T-cell (primary cell): ENCODE measurements at regions not wholly inside any gene's neighbourhood (a gene's known extent, or its start where the extent isn't known, plus 50 kb on each side); places are given as distances from the start of the nearest gene placed in this dataset.

Source experiments
- ATAC-seq, 4 experiments: fragments of 200-7000 bp in 3 of 4; fragments of 150-1000 bp in 1 of 4; cut with Tn5 transposase; replicated peaks in 1 of 4; 1 replicate in 3 of 4; 2 replicates in 1 of 4; pipeline ENCODE4 v1.10.0; 2021; ENCODE audit warnings: moderate library complexity in 3 of 4, mild to moderate bottlenecking in 2 of 4, moderate number of reproducible peaks in 1 of 4
- CTCF ChIA-PET, 2 donors: fragments of 300-600 bp; sonication (Branson Sonifier 250); formaldehyde crosslinking; loops; one replicate each; lab custom pipeline; 2022; ENCODE audit warnings: antibody characterized with exemption in 2 of 2; lab: Charles Lee
- POLR2A ChIA-PET, 2 donors: fragments of 300-600 bp; sonication (Branson Sonifier 250); formaldehyde crosslinking; loops; one replicate each; lab custom pipeline; 2022; ENCODE audit warnings: antibody characterized with exemption in 2 of 2; lab: Charles Lee
- DNase-seq, 35 experiments: peaks; one replicate each; pipeline versions ENCODE4 v3.0.0 to v3.0.0-alpha.2; 2013 to 2023
- H3K27ac ChIP-seq: one replicate; pipeline ENCODE4 v1.5.1; 2013; ENCODE audit warnings: low read length
- H3K27me3 ChIP-seq, 2 experiments: replicated peaks in 1 of 2; 1 replicate in 1 of 2; 2 replicates in 1 of 2; pipeline versions ENCODE4 v1.6.1 to v1.7.0; 2013; ENCODE audit warnings: low read length in 1 of 2, mixed read lengths in 1 of 2; ENCODE audit not compliant: control insufficient read depth in 2 of 2, insufficient read depth in 2 of 2; ENCODE audit errors: extremely low read depth in 1 of 2
- H3K36me3 ChIP-seq, 2 donors: 1 replicate in 1 of 2; 2 replicates in 1 of 2; pipeline versions ENCODE4 v1.6.1 to v1.7.0; 2013; ENCODE audit warnings: low read length in 1 of 2; ENCODE audit not compliant: control insufficient read depth in 2 of 2, insufficient read depth in 1 of 2; ENCODE audit errors: extremely low read depth in 1 of 2
- H3K4me1 ChIP-seq, 2 experiments: 1 replicate in 1 of 2; 2 replicates in 1 of 2; pipeline versions ENCODE4 v1.6.1 to v1.7.0; 2013; ENCODE audit warnings: low read length in 2 of 2, mixed read lengths in 1 of 2; ENCODE audit not compliant: insufficient read depth in 2 of 2, control insufficient read depth in 1 of 2; ENCODE audit errors: extremely low read depth in 1 of 2
- H3K4me3 ChIP-seq, 2 donors: 1 replicate in 1 of 2; 2 replicates in 1 of 2; pipeline versions ENCODE4 v1.5.1 to v1.7.0; 2013; ENCODE audit warnings: mild to moderate bottlenecking in 2 of 2, low read length in 1 of 2, moderate library complexity in 1 of 2; ENCODE audit not compliant: control insufficient read depth in 1 of 2; ENCODE audit errors: extremely low read depth in 1 of 2
- H3K9me3 ChIP-seq: 2 replicates; pipeline ENCODE4 v1.7.0; 2013
- H3K27ac Mint-ChIP-seq, 2 donors: one replicate each; pipeline ENCODE4 v1.8.0; 2020 to 2021; ENCODE audit warnings: mild to moderate bottlenecking in 2 of 2, mixed read lengths in 2 of 2
- H3K27me3 Mint-ChIP-seq, 2 donors: one replicate each; pipeline ENCODE4 v1.8.0; 2021 to 2022; ENCODE audit warnings: mixed read lengths in 2 of 2
- H3K36me3 Mint-ChIP-seq: one replicate; pipeline ENCODE4 v1.8.0; 2021; ENCODE audit warnings: mixed read lengths
- H3K4me1 Mint-ChIP-seq, 3 donors: one replicate each; pipeline ENCODE4 v1.8.0; 2020 to 2022; ENCODE audit warnings: mixed read lengths in 3 of 3, mild to moderate bottlenecking in 1 of 3
- H3K4me3 Mint-ChIP-seq, 3 donors: one replicate each; pipeline ENCODE4 v1.8.0; 2020 to 2022; ENCODE audit warnings: mild to moderate bottlenecking in 3 of 3, mixed read lengths in 3 of 3, moderate library complexity in 3 of 3
- H3K9me3 Mint-ChIP-seq, 3 donors: one replicate each; pipeline ENCODE4 v1.8.0; 2020 to 2022; ENCODE audit warnings: mixed read lengths in 3 of 3
- WGBS: methylation state at CpG from one replicate; pipeline ENCODE4 v1.1.5; 2013; ENCODE audit warnings: missing lambda C conversion rate; ENCODE audit not compliant: insufficient coverage; 5-methylcytosine and 5-hydroxymethylcytosine counted together

DNA sequence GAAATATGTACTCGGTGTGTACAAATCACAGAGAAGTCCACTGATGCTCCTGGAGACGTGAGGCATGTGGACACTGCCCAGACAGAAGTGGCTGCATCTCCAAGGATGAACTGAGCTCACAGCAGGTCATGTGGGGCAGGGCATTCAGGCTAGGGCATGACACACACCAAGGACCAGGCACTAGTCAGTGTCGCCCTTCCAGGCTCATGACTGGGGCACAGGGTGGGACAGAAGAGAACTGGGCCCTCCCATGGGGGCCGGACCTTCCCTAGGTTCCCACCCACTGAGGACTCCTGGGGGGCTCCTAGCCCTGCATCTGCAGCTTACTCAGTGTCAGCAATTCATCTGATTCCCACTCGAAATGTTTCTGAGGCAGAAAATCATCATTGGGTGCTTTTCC, 256.8 kb upstream of the IRX4 start:
- Histone ChIP-seq H3K27ac (no peak overlapping the region), H3K36me3 (no peaks in the 10 kb centered on the region), H3K4me1 (no peaks in the 10 kb centered on the region), H3K27me3 (peaks cover 0 to 24% of the 10 kb centered on the region in 2 experiments), H3K9me3 (no peaks in the 10 kb centered on the region), H3K4me3 (no peak overlapping the region)
- ATAC-seq: no peak
- CTCF ChIA-PET: no interaction called here
- Mint-ChIP-seq H3K4me3 (no peak overlapping the region), H3K27me3 (peaks cover 19 to 32% of the 10 kb centered on the region in 2 donors), H3K4me1 (no peaks in the 10 kb centered on the region), H3K36me3 (no peaks in the 10 kb centered on the region), H3K27ac (no peak overlapping the region), H3K9me3 (no peaks in the 10 kb centered on the region)
- 69% methylated on average over 5 of the region's 5 CpGs for WGBS
- no peak for DNase-seq
- POLR2A ChIA-PET: no interaction called here

DNA sequence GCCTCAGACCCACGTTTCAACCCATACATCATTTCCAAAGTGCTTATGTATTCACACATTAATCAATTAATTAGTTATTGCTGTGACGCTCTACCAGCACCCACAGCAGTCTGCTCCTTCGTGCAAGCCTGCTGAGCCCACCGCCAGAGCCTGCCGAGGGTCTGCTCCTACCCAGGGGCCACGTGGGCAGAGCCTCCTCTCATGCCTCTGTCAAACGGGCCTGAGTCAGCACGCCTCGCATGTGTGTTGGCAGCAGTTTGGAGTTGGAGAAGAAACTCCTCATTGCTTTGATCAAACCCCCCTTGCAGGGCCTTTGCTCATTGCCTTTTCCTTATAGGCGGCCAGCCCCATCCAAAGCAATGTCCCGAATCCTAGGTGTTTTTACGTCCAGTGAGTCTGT, 256.2 kb upstream of the IRX4 start:
- H3K27me3 Mint-ChIP-seq: peaks cover 19 to 32% of the 10 kb centered on the region in 2 donors
- no peaks in the 10 kb centered on the region for H3K4me1 ChIP-seq
- no peaks in the 10 kb centered on the region for H3K36me3 Mint-ChIP-seq
- H3K4me3 Mint-ChIP-seq: no peak overlapping the region
- no peaks in the 10 kb centered on the region for H3K36me3 ChIP-seq
- no peaks in the 10 kb centered on the region for H3K4me1 Mint-ChIP-seq
- no peaks in the 10 kb centered on the region for H3K9me3 ChIP-seq
- CTCF ChIA-PET: no interaction called here
- no peak for ATAC-seq
- WGBS: 96% methylated on average over 4 of the region's 12 CpGs
- H3K27me3 ChIP-seq: peaks cover 0 to 24% of the 10 kb centered on the region in 2 experiments
- H3K9me3 Mint-ChIP-seq: no peaks in the 10 kb centered on the region
- POLR2A ChIA-PET: no interaction called here
- no peak for DNase-seq
- H3K27ac Mint-ChIP-seq: no peak overlapping the region
- no peak overlapping the region for H3K4me3 ChIP-seq
- H3K27ac ChIP-seq: no peak overlapping the region

DNA sequence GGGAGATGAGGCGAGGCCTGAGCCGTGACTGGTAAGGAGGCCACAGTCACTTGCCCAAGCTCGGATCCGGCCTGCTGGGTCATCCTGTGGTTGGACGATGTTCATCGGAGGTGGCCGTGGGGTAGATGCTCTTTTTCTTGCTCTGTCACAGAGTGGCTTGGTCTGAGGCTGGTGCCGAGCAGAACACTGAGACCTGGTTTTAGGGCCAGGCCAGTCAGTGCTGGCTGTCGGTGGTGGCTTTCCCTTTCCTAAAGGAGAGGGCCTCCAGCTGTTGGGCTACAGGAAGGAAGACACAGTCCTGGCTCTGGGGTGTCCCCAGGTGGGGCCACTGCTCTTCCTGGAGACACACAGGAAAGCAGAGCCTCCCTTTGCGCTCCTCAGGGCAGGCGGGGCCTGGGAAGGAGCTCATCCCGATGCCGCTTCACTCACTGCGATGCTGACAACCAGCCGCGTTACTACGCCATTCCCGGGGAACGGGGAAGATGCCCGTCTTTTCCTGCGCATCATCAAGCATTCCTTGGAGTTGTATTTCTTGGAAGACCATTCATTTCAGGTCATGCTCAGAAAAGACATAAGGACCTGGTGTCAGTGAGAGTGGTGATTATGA, 254.8 kb upstream of the IRX4 start:
- Histone ChIP-seq H3K4me1 (no peaks in the 10 kb centered on the region), H3K27ac (no peak overlapping the region), H3K36me3 (no peaks in the 10 kb centered on the region), H3K9me3 (no peaks in the 10 kb centered on the region), H3K4me3 (no peak overlapping the region), H3K27me3 (peaks cover 0 to 24% of the 10 kb centered on the region in 2 experiments)
- POLR2A ChIA-PET: no interaction called here
- Mint-ChIP-seq H3K27ac (no peak overlapping the region), H3K27me3 (peaks cover 19 to 32% of the 10 kb centered on the region in 2 donors), H3K4me3 (no peak overlapping the region), H3K9me3 (no peaks in the 10 kb centered on the region), H3K4me1 (no peaks in the 10 kb centered on the region), H3K36me3 (no peaks in the 10 kb centered on the region)
- DNase-seq (no peak), ATAC-seq (no peak)
- WGBS: 92% methylated on average over 18 of the region's 21 CpGs
- CTCF ChIA-PET: no interaction called here

DNA sequence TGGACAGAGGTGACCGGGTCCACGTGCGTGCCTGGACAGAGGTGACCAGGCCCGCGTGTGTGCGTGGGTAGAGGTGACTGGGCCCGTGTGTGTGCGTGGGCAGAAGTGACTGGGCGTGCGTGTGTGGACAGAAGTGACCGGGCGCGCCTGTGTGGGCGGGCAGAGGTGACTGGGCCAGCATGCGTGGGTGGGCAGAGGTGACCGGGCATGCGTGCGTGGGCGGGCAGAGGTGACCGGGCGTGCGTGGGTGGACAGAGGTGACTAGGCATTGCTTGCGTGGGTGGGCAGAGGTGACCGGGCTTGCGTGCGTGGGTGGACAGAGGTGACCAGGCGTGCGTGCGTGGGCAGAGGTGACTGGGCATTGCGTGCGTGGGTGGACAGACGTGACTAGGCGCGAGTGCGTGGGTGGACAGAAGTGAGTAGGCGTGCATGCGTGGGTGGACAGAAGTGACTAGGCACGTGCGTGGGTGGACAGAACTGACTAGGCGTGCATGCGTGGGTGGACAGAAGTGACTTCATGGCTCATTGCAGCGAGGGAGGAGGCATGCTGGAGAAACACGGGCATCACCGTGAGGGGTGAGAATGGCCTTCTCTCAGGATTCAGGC, 254.1 kb upstream of the IRX4 start:
- ChIA-PET CTCF (no interaction called here), POLR2A (no interaction called here)
- no peaks in the 10 kb centered on the region for H3K9me3 ChIP-seq
- no peak overlapping the region for H3K27ac Mint-ChIP-seq
- H3K4me3 Mint-ChIP-seq: no peak overlapping the region
- H3K9me3 Mint-ChIP-seq: no peaks in the 10 kb centered on the region
- H3K4me3 ChIP-seq: no peak overlapping the region
- no peaks in the 10 kb centered on the region for H3K36me3 Mint-ChIP-seq
- WGBS: 81% methylated on average over 44 of the region's 44 CpGs
- no peak for DNase-seq
- no peaks in the 10 kb centered on the region for H3K4me1 Mint-ChIP-seq
- H3K27ac ChIP-seq: no peak overlapping the region
- ATAC-seq: no peak
- H3K4me1 ChIP-seq: no peaks in the 10 kb centered on the region
- H3K36me3 ChIP-seq: no peaks in the 10 kb centered on the region
- peaks cover 19 to 25% of the 10 kb centered on the region in 2 donors for H3K27me3 Mint-ChIP-seq
- peaks cover 0 to 23% of the 10 kb centered on the region in 2 experiments for H3K27me3 ChIP-seq

DNA sequence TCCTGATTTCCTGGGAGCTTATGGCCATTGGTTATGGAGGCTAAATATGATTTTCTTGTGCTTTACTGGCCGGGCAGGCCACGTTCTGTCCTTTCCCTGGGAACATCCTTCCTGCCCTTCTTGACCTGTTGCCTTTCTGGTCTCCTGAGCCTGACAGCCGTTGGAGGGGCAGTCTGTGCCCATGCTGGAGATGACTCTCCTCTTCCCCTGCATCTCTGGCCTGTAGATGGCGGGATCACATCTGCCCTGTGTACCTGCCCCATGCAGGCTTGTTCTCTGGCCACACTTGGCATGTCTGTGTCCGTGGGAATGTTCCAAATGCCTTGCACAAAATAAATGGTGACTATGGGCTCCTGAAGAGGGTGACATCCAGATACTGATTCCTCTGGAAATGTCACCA, 253.1 kb upstream of the IRX4 start:
- no peak overlapping the region for H3K27ac Mint-ChIP-seq
- H3K9me3 Mint-ChIP-seq: no peaks in the 10 kb centered on the region
- H3K27ac ChIP-seq: no peak overlapping the region
- H3K4me3 Mint-ChIP-seq: no peak overlapping the region
- H3K36me3 Mint-ChIP-seq: no peaks in the 10 kb centered on the region
- ChIA-PET CTCF (no interaction called here), POLR2A (no interaction called here)
- no peaks in the 10 kb centered on the region for H3K36me3 ChIP-seq
- 62% methylated on average over 4 of the region's 5 CpGs for WGBS
- H3K9me3 ChIP-seq: no peaks in the 10 kb centered on the region
- H3K4me1 ChIP-seq: no peaks in the 10 kb centered on the region
- H3K4me1 Mint-ChIP-seq: no peaks in the 10 kb centered on the region
- DNase-seq (no peak), ATAC-seq (no peak)
- peaks cover 16 to 25% of the 10 kb centered on the region in 2 donors for H3K27me3 Mint-ChIP-seq
- H3K27me3 ChIP-seq: peaks cover 0 to 16% of the 10 kb centered on the region in 2 experiments
- H3K4me3 ChIP-seq: no peak overlapping the region

DNA sequence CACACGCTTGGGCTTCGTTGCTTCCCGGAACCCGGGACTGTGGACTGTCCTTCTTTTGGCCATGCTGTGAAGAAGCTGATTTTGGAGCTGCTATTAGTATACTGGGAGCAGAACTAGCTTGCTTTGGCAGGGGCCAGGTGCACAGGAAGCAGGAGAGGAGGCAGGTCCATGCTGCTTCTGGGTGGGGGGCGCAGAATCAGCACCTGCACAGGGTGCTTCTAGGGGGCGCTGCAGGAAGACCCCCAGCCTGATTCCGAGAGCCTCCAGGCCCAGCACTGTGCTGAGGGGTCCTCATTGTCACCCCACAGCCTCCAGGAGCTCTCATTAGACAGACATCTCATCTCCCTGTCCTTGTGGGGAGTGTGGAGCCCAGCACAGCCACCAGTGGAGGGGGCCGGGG, 252.6 kb upstream of the IRX4 start:
- H3K4me1 ChIP-seq: no peaks in the 10 kb centered on the region
- H3K36me3 ChIP-seq: no peaks in the 10 kb centered on the region
- H3K4me3 ChIP-seq: no peak overlapping the region
- Mint-ChIP-seq H3K4me1 (no peaks in the 10 kb centered on the region), H3K36me3 (no peaks in the 10 kb centered on the region), H3K4me3 (no peak overlapping the region), H3K27ac (no peak overlapping the region), H3K27me3 (peaks cover 12 to 22% of the 10 kb centered on the region in 2 donors), H3K9me3 (no peaks in the 10 kb centered on the region)
- DNase-seq (no peak), ATAC-seq (no peak)
- H3K27ac ChIP-seq: no peak overlapping the region
- WGBS: 90% methylated on average over 5 of the region's 8 CpGs
- no peaks in the 10 kb centered on the region for H3K9me3 ChIP-seq
- ChIA-PET CTCF (no interaction called here), POLR2A (no interaction called here)
- H3K27me3 ChIP-seq: peaks cover 0 to 15% of the 10 kb centered on the region in 2 experiments
